ENCODE measurements at regions not wholly inside any gene's neighbourhood (a gene's known extent, or its start where the extent isn't known, plus 50 kb on each side); places are given as distances from the start of the nearest gene placed in this dataset.
A peak's percentile ranks its signal among the peaks of the same experiment; 100 is the strongest.

- TF ChIP-seq NKRF (conservative IDR thresholded peaks at IDR 0.05) (no peak), YY1 (IDR thresholded peaks at IDR 0.05; ENCODE audit: low read depth, low read length) (peak; percentile 58), MTA2 (IDR thresholded peaks at IDR 0.05; ENCODE audit: low read depth) (peak; percentile 66), MLLT1 (IDR thresholded peaks at IDR 0.05) (0 out of 2 replicates have a peak, but pooled peaks have one; percentile 30), CREM (IDR thresholded peaks at IDR 0.05; ENCODE audit: low read depth) (0 out of 2 replicates have a peak, but pooled peaks have one; percentile 29), MEF2B (IDR thresholded peaks at IDR 0.05; ENCODE audit: partially characterized antibody, poor library complexity, severe bottlenecking) (peak; percentile 39), NFYB (IDR thresholded peaks at IDR 0.05; ENCODE audit: insufficient read depth, low read depth, low read length) (no peak), IKZF2 (IDR thresholded peaks at IDR 0.05) (peak; percentile 96 to 97), POU2F2 (IDR thresholded peaks at IDR 0.05; ENCODE audit: borderline replicate concordance, low read depth, low read length) (peak; percentile 42; the same call in 1 of the 3 replicates), ASH2L (IDR thresholded peaks at IDR 0.05; ENCODE audit: borderline replicate concordance, low read depth) (no peak), CTCF (IDR thresholded peaks at IDR 0.05 in 2 of 3, conservative IDR thresholded peaks at IDR 0.05 in 1 of 3; ENCODE audit: control insufficient read depth in 2 of 3, extremely low read depth in 1 of 3, insufficient read depth in 1 of 3, low read depth in 3 of 3, low read length in 3 of 3) (peak; percentile 91 to 97 (median 91); a peak in 5 of 6 replicates), JUND (IDR thresholded peaks at IDR 0.05; ENCODE audit: low read depth, low read length) (no peak), MEF2A (IDR thresholded peaks at IDR 0.05; ENCODE audit: insufficient read depth, low read depth, low read length) (no peak), ZNF24 (IDR thresholded peaks at IDR 0.05) (peak; percentile 50; the same call in 1 of the 2 replicates)
- TF ChIP-seq, protein P1, sequence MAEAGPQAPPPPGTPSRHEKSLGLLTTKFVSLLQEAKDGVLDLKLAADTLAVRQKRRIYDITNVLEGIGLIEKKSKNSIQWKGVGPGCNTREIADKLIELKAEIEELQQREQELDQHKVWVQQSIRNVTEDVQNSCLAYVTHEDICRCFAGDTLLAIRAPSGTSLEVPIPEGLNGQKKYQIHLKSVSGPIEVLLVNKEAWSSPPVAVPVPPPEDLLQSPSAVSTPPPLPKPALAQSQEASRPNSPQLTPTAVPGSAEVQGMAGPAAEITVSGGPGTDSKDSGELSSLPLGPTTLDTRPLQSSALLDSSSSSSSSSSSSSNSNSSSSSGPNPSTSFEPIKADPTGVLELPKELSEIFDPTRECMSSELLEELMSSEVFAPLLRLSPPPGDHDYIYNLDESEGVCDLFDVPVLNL (IDR thresholded peaks at IDR 0.05; ENCODE audit: low read depth, low read length) = no peak
Measured at GRCh38 chr14:99995700-99996356, 69.4 kb upstream of the EVL start (continued).
